ENCODE measurements at regions not wholly inside any gene's neighbourhood (a gene's known extent, or its start where the extent isn't known, plus 50 kb on each side); places are given as distances from the start of the nearest gene placed in this dataset.

DNA sequence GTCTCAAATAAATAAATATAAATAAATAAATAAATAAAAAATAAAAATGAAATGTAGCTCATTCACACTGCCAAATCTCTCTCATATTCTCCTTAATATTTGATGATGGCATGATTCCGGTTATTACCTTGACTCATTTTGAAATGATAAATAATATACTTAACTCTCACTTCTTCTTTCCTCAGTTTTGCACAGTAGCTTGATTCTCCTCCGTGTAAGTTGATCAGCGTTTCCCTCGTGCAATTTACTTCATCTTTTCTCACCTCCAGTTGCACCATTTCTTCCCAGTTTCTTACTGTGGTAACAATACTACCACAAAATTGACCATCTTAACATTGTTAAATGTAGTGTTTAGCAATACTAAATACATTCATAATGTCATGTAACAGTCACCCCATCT, 111.6 kb downstream of the RIPK4 start:
- DNase-seq (ENCODE audit: insufficient read length, low spot score) (no peak), FAIRE-seq (no peak)
- no peak for TF ChIP-seq POLR2AphosphoS5 (IDR thresholded peaks at IDR 0.05; ENCODE audit: low read depth, low read length)
- TF ChIP-seq SPI1 (IDR thresholded peaks at IDR 0.05; ENCODE audit: low read depth, low read length) = peak; percentile 50; the same call in 1 of the 2 replicates
- no peak for TF ChIP-seq POU2F2 (IDR thresholded peaks at IDR 0.05; ENCODE audit: low read depth, low read length)
- TF ChIP-seq PAX5 (IDR thresholded peaks at IDR 0.05; ENCODE audit: insufficient read depth, low read length, severe bottlenecking) = no peak
- no peak for TF ChIP-seq POLR2A (IDR thresholded peaks at IDR 0.05; ENCODE audit: low read depth, low read length)
- no peak for TF ChIP-seq TAF1 (IDR thresholded peaks at IDR 0.05; ENCODE audit: low read depth, low read length)

DNA sequence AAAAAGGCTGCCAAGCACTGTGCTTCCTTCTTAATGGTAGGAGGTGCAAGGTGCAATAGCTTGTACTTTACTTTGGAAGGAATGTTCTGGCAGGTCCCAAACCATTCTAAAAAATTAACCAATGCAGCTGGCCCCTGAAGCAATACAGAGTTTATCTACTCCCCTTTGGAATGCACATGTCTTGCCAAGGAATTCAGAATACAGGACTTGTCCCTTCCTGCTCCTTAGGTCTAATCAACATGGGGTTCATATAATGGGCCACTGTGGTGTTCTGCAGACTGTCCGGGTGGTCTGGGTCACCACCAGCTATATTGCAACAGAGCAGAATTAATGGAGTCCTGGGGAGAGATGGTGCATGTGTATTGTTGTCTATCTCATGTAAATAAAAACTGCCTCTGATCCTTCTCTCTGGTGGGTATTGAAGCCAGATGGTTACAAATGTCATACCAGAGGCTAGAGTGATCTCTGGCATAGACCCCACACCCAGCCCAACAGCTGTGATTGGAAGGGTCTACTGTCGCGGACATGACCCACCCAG, 112.8 kb downstream of the RIPK4 start:
- DNase-seq (ENCODE audit: insufficient read length, low spot score) (no peak), FAIRE-seq (no peak)
- TF ChIP-seq PAX5 (IDR thresholded peaks at IDR 0.05; ENCODE audit: insufficient read depth, low read length, severe bottlenecking) (no peak), POU2F2 (IDR thresholded peaks at IDR 0.05; ENCODE audit: low read depth, low read length) (no peak), POLR2A (IDR thresholded peaks at IDR 0.05; ENCODE audit: low read depth, low read length) (no peak), TAF1 (IDR thresholded peaks at IDR 0.05; ENCODE audit: low read depth, low read length) (no peak), POLR2AphosphoS5 (IDR thresholded peaks at IDR 0.05; ENCODE audit: low read depth, low read length) (no peak), SPI1 (IDR thresholded peaks at IDR 0.05; ENCODE audit: low read depth, low read length) (no peak)

DNA sequence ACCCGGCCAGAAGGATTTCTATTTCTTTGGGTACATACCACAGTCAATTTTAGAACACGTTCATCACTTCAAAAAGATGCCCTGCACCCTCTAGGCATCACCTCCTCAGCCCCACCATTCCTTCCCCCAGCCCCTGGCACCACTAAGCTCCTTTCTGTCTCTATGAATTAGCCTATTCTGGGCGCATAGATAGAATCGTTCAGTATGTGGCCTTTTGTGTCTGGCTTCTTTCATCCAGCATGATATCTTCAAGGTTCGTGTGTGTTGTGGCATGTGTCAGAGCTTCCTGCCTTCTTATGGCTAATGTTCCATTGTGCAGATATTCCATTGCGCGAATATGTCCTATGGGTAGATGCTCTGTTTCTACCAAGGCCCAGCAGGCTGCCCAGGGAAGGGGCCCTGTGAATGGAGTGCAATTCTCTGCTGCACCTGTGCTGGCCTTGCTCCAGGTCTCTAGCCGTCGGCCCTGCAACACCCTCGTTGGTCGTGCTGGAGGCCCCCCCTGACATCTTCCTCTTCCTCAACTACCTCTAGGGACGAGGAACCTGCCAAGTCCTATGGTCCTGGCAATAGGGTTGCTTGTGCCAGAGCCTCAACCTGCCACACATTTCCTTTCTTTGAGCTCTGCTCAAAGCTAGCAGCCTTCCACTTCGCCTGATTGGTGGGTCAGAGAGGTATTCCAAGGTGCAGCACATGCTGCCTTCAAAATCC, 113.5 kb downstream of the RIPK4 start:
- FAIRE-seq = no peak

DNA sequence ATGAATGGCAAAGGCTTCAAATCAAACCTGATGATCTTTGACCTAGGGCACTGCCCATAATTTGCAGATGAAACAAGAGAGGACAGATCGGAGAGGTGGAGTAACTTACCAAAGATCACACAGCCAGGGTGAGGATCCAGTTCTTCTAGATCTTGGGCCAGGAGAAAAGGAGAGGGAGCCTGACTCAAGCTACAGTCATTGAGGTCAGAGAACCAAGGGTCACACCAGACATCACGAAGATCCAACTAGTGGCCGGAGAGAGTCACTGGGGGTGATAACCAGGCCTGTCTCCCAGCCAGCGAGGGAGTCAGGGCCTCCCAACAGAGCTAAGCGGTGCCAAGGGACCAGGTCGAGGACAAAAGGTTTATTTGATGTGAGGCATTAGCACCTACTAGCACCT, 115.0 kb downstream of the RIPK4 start:
- FAIRE-seq (no peak), DNase-seq (ENCODE audit: insufficient read length, low spot score) (no peak)
- TF ChIP-seq TAF1 (IDR thresholded peaks at IDR 0.05; ENCODE audit: low read depth, low read length) (no peak), POLR2AphosphoS5 (IDR thresholded peaks at IDR 0.05; ENCODE audit: low read depth, low read length) (no peak), POLR2A (IDR thresholded peaks at IDR 0.05; ENCODE audit: low read depth, low read length) (no peak), PAX5 (IDR thresholded peaks at IDR 0.05; ENCODE audit: insufficient read depth, low read length, severe bottlenecking) (no peak), SPI1 (IDR thresholded peaks at IDR 0.05; ENCODE audit: low read depth, low read length) (no peak), POU2F2 (IDR thresholded peaks at IDR 0.05; ENCODE audit: low read depth, low read length) (no peak)

More for the DNA sequence above, 113.5 kb downstream of the RIPK4 start:
- no peak for DNase-seq (ENCODE audit: insufficient read length, low spot score)
- TF ChIP-seq TAF1 (IDR thresholded peaks at IDR 0.05; ENCODE audit: low read depth, low read length) = no peak
- TF ChIP-seq POLR2AphosphoS5 (IDR thresholded peaks at IDR 0.05; ENCODE audit: low read depth, low read length) = no peak
- no peak for TF ChIP-seq SPI1 (IDR thresholded peaks at IDR 0.05; ENCODE audit: low read depth, low read length)
- TF ChIP-seq POU2F2 (IDR thresholded peaks at IDR 0.05; ENCODE audit: low read depth, low read length) = no peak
- no peak for TF ChIP-seq PAX5 (IDR thresholded peaks at IDR 0.05; ENCODE audit: insufficient read depth, low read length, severe bottlenecking)
- TF ChIP-seq POLR2A (IDR thresholded peaks at IDR 0.05; ENCODE audit: low read depth, low read length) = no peak

DNA sequence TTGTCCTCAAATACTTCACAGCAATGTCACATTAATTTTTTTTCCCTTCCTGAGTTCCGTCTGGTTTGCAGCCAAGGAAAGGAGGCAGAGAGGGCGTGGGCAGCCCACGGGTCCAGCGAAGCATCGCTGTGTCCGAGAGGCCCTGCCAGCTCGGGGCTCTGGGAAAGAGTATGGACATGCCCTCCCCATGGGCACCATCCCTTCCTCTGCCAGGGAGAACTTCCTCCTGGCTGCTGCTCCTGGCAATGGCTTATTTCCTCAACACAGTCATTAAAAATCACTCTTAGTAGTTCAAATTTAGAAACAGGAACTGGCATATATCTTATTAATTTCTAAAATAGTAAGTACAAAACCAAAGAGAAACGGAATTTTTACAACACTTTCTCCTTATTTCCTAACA, 115.4 kb downstream of the RIPK4 start:
- FAIRE-seq (no peak), DNase-seq (ENCODE audit: insufficient read length, low spot score) (no peak)
- TF ChIP-seq PAX5 (IDR thresholded peaks at IDR 0.05; ENCODE audit: insufficient read depth, low read length, severe bottlenecking) = no peak
- TF ChIP-seq POLR2AphosphoS5 (IDR thresholded peaks at IDR 0.05; ENCODE audit: low read depth, low read length) = no peak
- no peak for TF ChIP-seq POU2F2 (IDR thresholded peaks at IDR 0.05; ENCODE audit: low read depth, low read length)
- TF ChIP-seq SPI1 (IDR thresholded peaks at IDR 0.05; ENCODE audit: low read depth, low read length) = no peak
- TF ChIP-seq POLR2A (IDR thresholded peaks at IDR 0.05; ENCODE audit: low read depth, low read length) = no peak
- no peak for TF ChIP-seq TAF1 (IDR thresholded peaks at IDR 0.05; ENCODE audit: low read depth, low read length)

DNA sequence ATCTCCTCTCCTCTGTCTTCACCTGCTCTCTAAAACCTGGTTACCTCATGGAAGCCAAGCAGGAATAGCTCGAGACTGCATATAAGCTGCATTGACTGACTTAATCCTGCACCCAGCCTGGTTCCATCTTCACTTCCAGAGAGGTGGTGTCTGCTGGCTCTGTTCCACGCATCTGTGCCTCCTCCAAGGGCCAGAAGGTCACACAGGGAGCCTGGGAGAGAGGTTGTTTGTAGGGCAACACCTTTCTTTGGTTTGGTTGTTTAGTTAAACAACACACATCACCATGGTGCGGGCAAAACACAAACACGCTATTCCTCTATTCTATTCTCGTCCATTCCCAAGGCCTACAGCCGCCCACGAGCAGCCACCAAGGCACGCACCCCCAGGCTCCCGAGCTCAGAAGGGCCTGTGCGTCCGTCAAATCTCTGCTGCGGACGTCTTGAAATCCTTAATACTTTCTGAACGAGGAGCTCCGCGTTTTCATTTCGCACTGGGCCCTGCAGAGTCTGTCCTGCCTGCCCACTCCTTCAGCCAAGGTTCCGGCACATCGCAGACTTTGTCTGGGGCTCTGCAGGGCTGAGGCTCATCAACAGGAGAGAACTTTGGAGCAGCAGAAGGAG, 116.2 kb downstream of the RIPK4 start:
- TF ChIP-seq TAF1 (IDR thresholded peaks at IDR 0.05; ENCODE audit: low read depth, low read length) = no peak
- DNase-seq (ENCODE audit: insufficient read length, low spot score) (no peak), FAIRE-seq (no peak)

DNA sequence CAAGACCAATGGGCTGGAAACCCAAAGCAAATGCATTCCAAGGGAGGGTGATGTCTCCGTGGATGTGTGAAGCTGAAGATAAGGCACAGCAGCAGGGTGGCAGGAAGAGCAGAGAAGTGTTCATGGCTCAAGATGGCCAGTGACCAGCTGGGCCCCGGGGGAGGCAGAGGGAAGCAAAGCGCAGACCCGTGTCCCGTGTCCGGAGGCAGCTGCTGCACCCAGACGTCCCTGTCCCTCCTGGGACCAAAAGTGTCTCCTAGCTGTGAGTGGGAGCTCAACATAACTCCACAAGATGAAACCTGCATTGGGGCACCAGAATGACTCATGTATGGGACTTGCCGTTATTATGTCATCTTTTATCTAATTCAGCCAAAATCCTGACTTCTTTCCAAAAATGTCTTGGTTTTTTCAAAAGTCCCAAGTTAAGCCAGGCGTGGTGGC, 118.2 kb downstream of the RIPK4 start:
- FAIRE-seq (no peak), DNase-seq (ENCODE audit: insufficient read length, low spot score) (no peak)
- TF ChIP-seq PAX5 (IDR thresholded peaks at IDR 0.05; ENCODE audit: insufficient read depth, low read length, severe bottlenecking) (no peak), SPI1 (IDR thresholded peaks at IDR 0.05; ENCODE audit: low read depth, low read length) (no peak), POLR2AphosphoS5 (IDR thresholded peaks at IDR 0.05; ENCODE audit: low read depth, low read length) (no peak), POLR2A (IDR thresholded peaks at IDR 0.05; ENCODE audit: low read depth, low read length) (no peak), POU2F2 (IDR thresholded peaks at IDR 0.05; ENCODE audit: low read depth, low read length) (no peak), TAF1 (IDR thresholded peaks at IDR 0.05; ENCODE audit: low read depth, low read length) (no peak)

DNA sequence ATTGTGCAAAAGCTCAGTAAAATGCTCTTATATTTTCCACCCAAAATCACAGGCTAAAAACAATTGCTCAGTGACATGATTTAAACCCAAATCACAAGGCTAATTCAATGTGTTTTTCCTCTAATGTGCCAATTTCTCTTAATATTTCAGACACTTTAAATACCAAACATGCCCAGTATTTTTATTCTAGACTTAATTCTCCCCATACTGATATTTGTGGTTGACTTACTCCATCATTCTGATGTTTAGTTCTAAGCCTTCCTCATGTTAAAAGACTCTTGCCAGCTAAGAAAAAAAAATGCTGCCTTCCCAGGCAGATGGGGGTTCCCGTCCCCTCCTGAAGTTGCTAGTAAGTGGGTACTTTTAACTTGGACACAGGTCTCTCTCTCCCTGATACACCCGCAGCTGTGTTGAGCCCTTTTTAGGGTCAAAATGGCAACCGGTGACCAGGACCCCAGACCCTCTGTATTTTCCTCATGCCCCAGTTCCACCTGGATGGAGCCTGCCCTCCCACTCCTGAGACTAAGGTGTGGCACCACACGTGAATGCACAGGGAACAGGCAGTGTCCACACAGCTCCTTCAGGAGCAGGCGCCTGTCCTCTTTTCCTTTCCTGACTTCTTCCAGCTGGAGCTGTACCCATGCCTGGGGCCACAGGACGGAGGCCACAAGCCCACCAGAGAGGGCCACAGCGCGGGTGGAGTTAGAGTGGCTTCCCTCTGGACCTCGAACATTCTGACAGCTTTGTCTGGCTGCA, 118.9 kb downstream of the RIPK4 start:
- no peak for FAIRE-seq

More for the DNA sequence above, 118.9 kb downstream of the RIPK4 start:
- no peak for DNase-seq (ENCODE audit: insufficient read length, low spot score)
- TF ChIP-seq POU2F2 (IDR thresholded peaks at IDR 0.05; ENCODE audit: low read depth, low read length) = no peak
- no peak for TF ChIP-seq PAX5 (IDR thresholded peaks at IDR 0.05; ENCODE audit: insufficient read depth, low read length, severe bottlenecking)
- no peak for TF ChIP-seq TAF1 (IDR thresholded peaks at IDR 0.05; ENCODE audit: low read depth, low read length)
- no peak for TF ChIP-seq SPI1 (IDR thresholded peaks at IDR 0.05; ENCODE audit: low read depth, low read length)
- TF ChIP-seq POLR2AphosphoS5 (IDR thresholded peaks at IDR 0.05; ENCODE audit: low read depth, low read length) = no peak
- no peak for TF ChIP-seq POLR2A (IDR thresholded peaks at IDR 0.05; ENCODE audit: low read depth, low read length)

Data from GM12891 (cell line).